HCT116 (cell line): ENCODE measurements at regions not wholly inside any gene's neighbourhood (a gene's known extent, or its start where the extent isn't known, plus 50 kb on each side); places are given as distances from the start of the nearest gene placed in this dataset.

Experiments used
- ATAC-seq: fragments of 200-7000 bp; cut with Tn5 transposase; 2 replicates; pipeline ENCODE4 v1.9.1; 2020; ENCODE audit warnings: mild to moderate bottlenecking, moderate library complexity
- BruUV-seq: library from RNA; stranded (reverse); fragments of 400-500 nt; replicated peaks from 2 replicates; lab custom pipeline; 2021; lab: Mats Ljungman, UMichigan
- CTCF ChIA-PET: fragments of 300-600 bp; sonication (Branson Sonifier 250); formaldehyde crosslinking; loops from one replicate; lab custom pipeline; 2021; ENCODE audit warnings: antibody characterized with exemption; lab: Charles Lee
- POLR2A ChIA-PET: fragments of 300-600, 350-600 bp; sonication (Branson Sonifier 250); formaldehyde crosslinking; loops from one replicate; lab custom pipeline; 2021; ENCODE audit warnings: antibody characterized with exemption; lab: Charles Lee
- RAD21 ChIA-PET, 2 experiments: fragments of 300-600 bp; sonication (Branson Sonifier 250); formaldehyde crosslinking; loops; one replicate each; lab custom pipeline; 2023; ENCODE audit warnings: low total read pairs in 2 of 2; ENCODE audit not compliant: uncharacterized antibody in 2 of 2, unreplicated experiment in 2 of 2, low non-redundant PET in 1 of 2; lab: Charles Lee
- DNase-seq: peaks from one replicate; pipeline ENCODE4 v3.0.0-alpha.2; 2010; ENCODE audit warnings: low read depth, low spot score
- H2AFZ ChIP-seq: fragments of 200-600 bp; shearing (Covaris generic), sonication (generic); 2 replicates; pipeline ENCODE4 v1.6.1; 2017; ENCODE audit warnings: low read depth, mixed run types, mixed read lengths, antibody characterized with exemption, low read length; ENCODE audit not compliant: poor library complexity, severe bottlenecking
- H3K27ac ChIP-seq: 2 replicates; pipeline ENCODE4 v1.5.1; 2012; ENCODE audit warnings: low read depth, low read length
- H3K27me3 ChIP-seq: fragments of 200-600 bp; sonication (generic); 2 replicates; pipeline ENCODE4 v1.6.1; 2016; ENCODE audit warnings: mixed run types, low read length, mixed read lengths; ENCODE audit not compliant: insufficient read depth
- H3K36me3 ChIP-seq, 2 experiments: fragments of 200-500 bp in 1 of 2; fragments of 200-600 bp in 1 of 2; sonication (Bioruptor generic) in 1 of 2; sonication (generic) in 1 of 2; 2 replicates each; pipeline versions ENCODE4 v1.5.1 to v1.6.1; 2014 to 2016; ENCODE audit warnings: low read length in 2 of 2, inconsistent platforms in 1 of 2, mixed read lengths in 1 of 2, mixed run types in 1 of 2; ENCODE audit not compliant: insufficient read depth in 2 of 2, control insufficient read depth in 1 of 2
- H3K4me1 ChIP-seq, 2 experiments: fragments of 200-600 bp in 1 of 2; sonication (generic) in 1 of 2; 2 replicates each; pipeline versions ENCODE4 v1.5.1 to v1.6.1; 2012 to 2017; ENCODE audit warnings: low read length in 2 of 2, inconsistent platforms in 1 of 2, mild to moderate bottlenecking in 1 of 2, mixed read lengths in 1 of 2, mixed run types in 1 of 2, moderate library complexity in 1 of 2; ENCODE audit not compliant: insufficient read depth in 2 of 2, control insufficient read depth in 1 of 2
- H3K4me2 ChIP-seq: fragments of 200-600 bp; sonication (generic); 2 replicates; pipeline ENCODE4 v1.6.1; 2017; ENCODE audit warnings: mixed run types, low read length, mixed read lengths
- H3K4me3 ChIP-seq, 2 experiments: fragments of 200-600 bp in 1 of 2; sonication (generic) in 1 of 2; replicated peaks in 1 of 2; 2 replicates each; pipeline ENCODE4 v1.5.1; 2011 to 2016; ENCODE audit warnings: low read length in 2 of 2, control low read depth in 1 of 2, low read depth in 1 of 2, mild to moderate bottlenecking in 1 of 2, mixed read lengths in 1 of 2, mixed run types in 1 of 2
- H3K79me2 ChIP-seq: fragments of 200-600 bp; sonication (generic); 2 replicates; pipeline ENCODE4 v1.6.1; 2017; ENCODE audit warnings: mild to moderate bottlenecking, mixed run types, low read length, moderate library complexity, mixed read lengths; ENCODE audit not compliant: insufficient read depth
- H3K9ac ChIP-seq: fragments of 200-600 bp; sonication (generic); 2 replicates; pipeline ENCODE4 v1.6.1; 2016; ENCODE audit warnings: low read length, mixed read lengths
- H3K9me2 ChIP-seq: fragments of 200-600 bp; sonication (generic), shearing (Covaris generic); 2 replicates; pipeline ENCODE4 v1.6.1; 2017; ENCODE audit warnings: mixed run types, mild to moderate bottlenecking, moderate library complexity; ENCODE audit not compliant: insufficient read depth
- H3K9me3 ChIP-seq, 2 experiments: fragments of 200-500 bp in 1 of 2; fragments of 200-600 bp in 1 of 2; sonication (Bioruptor generic) in 1 of 2; sonication (generic) in 1 of 2; 2 replicates each; pipeline ENCODE4 v1.6.1; 2014 to 2017; ENCODE audit warnings: low read length in 2 of 2, mixed read lengths in 2 of 2, inconsistent platforms in 1 of 2, low read depth in 1 of 2, mild to moderate bottlenecking in 1 of 2, mixed run types in 1 of 2, moderate library complexity in 1 of 2; ENCODE audit not compliant: control insufficient read depth in 1 of 2, insufficient read depth in 1 of 2
- H4K20me1 ChIP-seq: fragments of 200-600 bp; sonication (generic), shearing (Covaris generic); 2 replicates; pipeline ENCODE4 v1.6.1; 2017; ENCODE audit warnings: mixed run types, mild to moderate bottlenecking, moderate library complexity; ENCODE audit not compliant: insufficient read depth
- CBX3 ChIP-seq: IDR thresholded peaks from 2 replicates; pipeline ENCODE4 v1.6.1; 2012; ENCODE audit warnings: low read depth
- CTCF ChIP-seq, 3 experiments: fragments of 200-600 bp in 1 of 3; sonication (generic) in 1 of 3; IDR thresholded peaks in 2 of 3; conservative IDR thresholded peaks in 1 of 3; 2 replicates each; pipeline ENCODE4 v1.5.1; 2012 to 2017; ENCODE audit warnings: low read depth in 2 of 3, low read length in 2 of 3, antibody characterized with exemption in 1 of 3, borderline replicate concordance in 1 of 3, control low read depth in 1 of 3, mild to moderate bottlenecking in 1 of 3, mixed read lengths in 1 of 3, mixed run types in 1 of 3, moderate library complexity in 1 of 3; ENCODE audit not compliant: insufficient read depth in 1 of 3
- EGR1 ChIP-seq: IDR thresholded peaks from 2 replicates; pipeline ENCODE4 v1.6.1; 2012; ENCODE audit warnings: low read depth
- EZH2 ChIP-seq: fragments of 200-600 bp; sonication (generic); IDR thresholded peaks from 2 replicates; pipeline ENCODE4 v1.6.1; 2017; ENCODE audit warnings: antibody characterized with exemption, mixed run types
- EZH2phosphoT487 ChIP-seq: fragments of 200-600 bp; IDR thresholded peaks from 2 replicates; pipeline ENCODE4 v1.6.1; 2018; ENCODE audit warnings: antibody characterized with exemption, borderline replicate concordance
- FOSL1 ChIP-seq: IDR thresholded peaks from 2 replicates; pipeline ENCODE4 v1.6.1; 2012; ENCODE audit warnings: low read depth
- POLR2A ChIP-seq: IDR thresholded peaks from 2 replicates; pipeline ENCODE4 v1.7.0; 2011; ENCODE audit warnings: borderline replicate concordance; ENCODE audit not compliant: insufficient read depth, insufficient read length; ENCODE audit errors: extremely low read depth
- POLR2AphosphoS5 ChIP-seq: IDR thresholded peaks from 2 replicates; pipeline ENCODE4 v1.6.1; 2011; ENCODE audit warnings: mild to moderate bottlenecking, low read depth, low read length, moderate library complexity
- RAD21 ChIP-seq: IDR thresholded peaks from 2 replicates; pipeline ENCODE4 v1.6.1; 2012; ENCODE audit warnings: low read depth, mild to moderate bottlenecking
- SIN3A ChIP-seq: IDR thresholded peaks from 2 replicates; pipeline ENCODE4 v1.6.1; 2012; ENCODE audit warnings: low read depth
- SP1 ChIP-seq: IDR thresholded peaks from 2 replicates; pipeline ENCODE4 v1.6.1; 2012; ENCODE audit warnings: low read depth
- SRF ChIP-seq: IDR thresholded peaks from 2 replicates; pipeline ENCODE4 v1.6.1; 2012; ENCODE audit warnings: low read depth
- TCF7L2 ChIP-seq: IDR thresholded peaks from 2 replicates; pipeline ENCODE4 v1.7.0; 2011; ENCODE audit warnings: borderline replicate concordance, inconsistent platforms; ENCODE audit not compliant: insufficient read depth, insufficient read length; ENCODE audit errors: extremely low read depth
- YY1 ChIP-seq: IDR thresholded peaks from 2 replicates; pipeline ENCODE4 v1.6.1; 2011; ENCODE audit warnings: low read length, low read depth, moderate library complexity, mild to moderate bottlenecking; ENCODE audit not compliant: insufficient replicate concordance; ENCODE audit errors: extremely low read depth
- ZFX ChIP-seq: fragments of 450-650 bp; IDR thresholded peaks from 2 replicates; pipeline ENCODE4 v1.6.1; 2017
- ZNF274 ChIP-seq: fragments of 200-500 bp; sonication (Bioruptor generic); IDR thresholded peaks from 2 replicates; pipeline ENCODE4 v1.6.1; 2014; ENCODE audit warnings: mild to moderate bottlenecking, low read depth, low read length, inconsistent platforms
- intact Hi-C: fragments of 100-400 bp; cut with micrococcal nuclease; formaldehyde crosslinking; loops from 2 replicates; pipeline ENCODE4 v1.10.0; 2022

GRCh38 chr6:102717737-102718456, 1324.4 kb downstream of the GRIK2 start:
- ChIA-PET POLR2A (no interaction called here), CTCF (no interaction called here), RAD21 (no interaction called here)
- H3K36me3 ChIP-seq = no peaks in the 10 kb centered on the region
- BruUV-seq = no TSS peak
- no peak overlapping the region for H3K4me3 ChIP-seq
- H3K9me3 ChIP-seq = no peaks in the 10 kb centered on the region
- intact Hi-C loops = no loop called here
- ATAC-seq = no peak
- no peaks in the 10 kb centered on the region for H3K79me2 ChIP-seq
- no peaks in the 10 kb centered on the region for H3K27me3 ChIP-seq
- no peak overlapping the region for H3K4me2 ChIP-seq
- TF ChIP-seq FOSL1 (no peak), SIN3A (no peak), SRF (no peak)
- no peak overlapping the region for H2AFZ ChIP-seq
- H3K4me1 ChIP-seq = no peaks in the 10 kb centered on the region
- no peaks in the 10 kb centered on the region for H4K20me1 ChIP-seq
- no peak overlapping the region for H3K9ac ChIP-seq
- H3K27ac ChIP-seq = no peak overlapping the region
- H3K9me2 ChIP-seq = no peaks in the 10 kb centered on the region
- DNase-seq = no peak

- ChIA-PET CTCF (no interaction called here), POLR2A (no interaction called here), RAD21 (no interaction called here)
- H3K4me1 ChIP-seq = no peaks in the 10 kb centered on the region
- H3K4me3 ChIP-seq = no peak overlapping the region
- no peaks in the 10 kb centered on the region for H3K79me2 ChIP-seq
- DNase-seq (no peak), ATAC-seq (no peak)
- H2AFZ ChIP-seq = no peak overlapping the region
- no peak overlapping the region for H3K4me2 ChIP-seq
- no TSS peak for BruUV-seq
- no peak overlapping the region for H3K27ac ChIP-seq
- TF ChIP-seq ZNF274 = no peak
- no peak for TF ChIP-seq EGR1
- no peak for TF ChIP-seq SP1
- TF ChIP-seq ZFX = no peak
- TF ChIP-seq EZH2phosphoT487 = no peak
- TF ChIP-seq TCF7L2 = no peak
- no peak for TF ChIP-seq POLR2AphosphoS5
- TF ChIP-seq CTCF (IDR thresholded peaks at IDR 0.05 in 2 of 3, conservative IDR thresholded peaks at IDR 0.05 in 1 of 3; ENCODE audit: borderline replicate concordance in 1 of 3, insufficient read depth in 1 of 3, low read depth in 2 of 3, low read length in 2 of 3) = no peak
- no peak for TF ChIP-seq POLR2A
- no peak for TF ChIP-seq RAD21
- TF ChIP-seq YY1 = no peak
- no peak for TF ChIP-seq SRF
- TF ChIP-seq CBX3 = no peak
- TF ChIP-seq EZH2 = no peak
- TF ChIP-seq FOSL1 = no peak
- H3K9me3 ChIP-seq = no peaks in the 10 kb centered on the region
- H3K27me3 ChIP-seq = no peaks in the 10 kb centered on the region
- no peak overlapping the region for H3K9ac ChIP-seq
- no peaks in the 10 kb centered on the region for H3K9me2 ChIP-seq
- H3K36me3 ChIP-seq = no peaks in the 10 kb centered on the region
- intact Hi-C loops = no loop called here
- H4K20me1 ChIP-seq = no peaks in the 10 kb centered on the region
Observed at GRCh38 chr6:102717252-102717651, 1323.7 kb downstream of the GRIK2 start.
